BJ (cell line): ENCODE measurements at regions not wholly inside any gene's neighbourhood (a gene's known extent, or its start where the extent isn't known, plus 50 kb on each side); places are given as distances from the start of the nearest gene placed in this dataset.

Experiments used
- CTCF ChIA-PET: fragments of 350-600 bp; formaldehyde crosslinking; extraction: SDS; loops from one replicate; lab custom pipeline; 2021; ENCODE audit warnings: antibody characterized with exemption, inconsistent platforms; lab: Yijun Ruan, JAX
- POLR2A ChIA-PET: fragments of 300-600 bp; sonication (Branson Sonifier 250); formaldehyde crosslinking; extraction: SDS; loops from one replicate; lab custom pipeline; 2021; ENCODE audit warnings: antibody characterized with exemption; lab: Charles Lee
- DNase-seq: peaks from one replicate; pipeline ENCODE4 v3.0.0-alpha.2; 2011; ENCODE audit warnings: low read depth
- H3K27me3 ChIP-seq: 2 replicates; pipeline ENCODE4 v1.6.0; 2011; ENCODE audit warnings: low read length; ENCODE audit not compliant: control insufficient read depth, insufficient read depth
- H3K36me3 ChIP-seq: 2 replicates; pipeline ENCODE4 v1.5.1; 2011; ENCODE audit warnings: low read length; ENCODE audit not compliant: control insufficient read depth, insufficient read depth
- H3K4me3 ChIP-seq: 2 replicates; pipeline ENCODE4 v1.5.1; 2011; ENCODE audit warnings: low read depth, mild to moderate bottlenecking, control low read depth, low read length
- CTCF ChIP-seq: IDR thresholded peaks from 2 replicates; pipeline ENCODE4 v1.5.1; 2011; ENCODE audit warnings: low read depth, mild to moderate bottlenecking, control low read depth, inconsistent platforms, low read length, moderate library complexity; ENCODE audit not compliant: insufficient read depth

- Histone ChIP-seq H3K4me3 (no peak overlapping the region), H3K36me3 (no peaks in the 10 kb centered on the region), H3K27me3 (no peaks in the 10 kb centered on the region)
- DNase-seq, result no peak
- TF ChIP-seq CTCF, result no peak
- ChIA-PET POLR2A (no interaction called here), CTCF (no interaction called here)
These were observed 155.3 kb upstream of the KLF4 start for GRCh38 chr9:107644733-107645463.

GRCh38 chr9:107639426-107639825, 149.9 kb upstream of the KLF4 start:
- no peaks in the 10 kb centered on the region for H3K27me3 ChIP-seq
- no peaks in the 10 kb centered on the region for H3K36me3 ChIP-seq
- ChIA-PET CTCF (interaction anchor here (0.8 kb wide), 1 partner anchor 280 kb away, joined by 5 read pairs; no protein-coding TSS in a partner anchor), POLR2A (no interaction called here)
- TF ChIP-seq CTCF, result no peak
- no peak for DNase-seq
- no peak overlapping the region for H3K4me3 ChIP-seq

GRCh38 chr9:107638521-107639310, 149.1 kb upstream of the KLF4 start:
- TF ChIP-seq CTCF, result no peak
- peak overlapping the region; percentile 46 for H3K4me3 ChIP-seq
- CTCF ChIA-PET, result interaction anchor here (0.8 to 1.2 kb wide), 2 partner anchors 280 to 503 kb away, joined by 3 to 5 read pairs; no protein-coding TSS in a partner anchor
- H3K36me3 ChIP-seq, result no peaks in the 10 kb centered on the region
- peak; percentile 47 for DNase-seq
- POLR2A ChIA-PET, result no interaction called here
- H3K27me3 ChIP-seq, result no peaks in the 10 kb centered on the region

GRCh38 chr9:107637421-107638420, 148.2 kb upstream of the KLF4 start:
- H3K4me3 ChIP-seq, result peak overlapping the region; percentile 46
- DNase-seq, result peak; percentile 90
- TF ChIP-seq CTCF, result no peak
- H3K36me3 ChIP-seq, result no peaks in the 10 kb centered on the region
- ChIA-PET POLR2A (interaction anchor here (0.6 kb wide), 1 partner anchor 1034 kb away, joined by 3 read pairs; no protein-coding TSS in a partner anchor), CTCF (interaction anchor here (1.2 kb wide), 1 partner anchor 504 kb away, joined by 3 read pairs; no protein-coding TSS in a partner anchor)
- no peaks in the 10 kb centered on the region for H3K27me3 ChIP-seq
